GM21723 (cell line): ENCODE measurements at regions not wholly inside any gene's neighbourhood (a gene's known extent, or its start where the extent isn't known, plus 50 kb on each side); places are given as distances from the start of the nearest gene placed in this dataset.

Experiments
- ATAC-seq: cut with Tn5 transposase; IDR thresholded peaks from one replicate; pipeline ENCODE4 v1.9.1; 2021; ENCODE audit warnings: mild to moderate bottlenecking, moderate library complexity; ENCODE audit not compliant: unreplicated experiment

DNA sequence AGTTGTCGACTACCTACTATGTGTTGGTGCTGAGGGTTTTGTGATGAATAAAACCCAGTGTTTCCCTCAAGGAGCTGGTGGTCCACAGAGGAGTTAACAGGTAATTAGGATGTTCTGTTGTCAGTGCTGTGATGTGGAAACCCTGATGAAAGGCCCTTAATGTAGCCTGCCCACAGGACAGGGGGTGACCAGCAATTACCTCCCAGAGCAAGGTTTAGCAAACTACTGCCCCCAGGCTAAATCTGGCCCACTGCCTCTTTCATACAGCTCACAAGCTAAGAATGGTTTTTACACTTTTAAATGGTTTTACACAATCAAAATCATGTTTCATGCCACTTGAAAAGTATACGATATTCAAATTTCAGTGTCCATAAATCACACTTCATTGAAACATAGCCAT, 536.2 kb downstream of the MIAT start:
- no peak for ATAC-seq

DNA sequence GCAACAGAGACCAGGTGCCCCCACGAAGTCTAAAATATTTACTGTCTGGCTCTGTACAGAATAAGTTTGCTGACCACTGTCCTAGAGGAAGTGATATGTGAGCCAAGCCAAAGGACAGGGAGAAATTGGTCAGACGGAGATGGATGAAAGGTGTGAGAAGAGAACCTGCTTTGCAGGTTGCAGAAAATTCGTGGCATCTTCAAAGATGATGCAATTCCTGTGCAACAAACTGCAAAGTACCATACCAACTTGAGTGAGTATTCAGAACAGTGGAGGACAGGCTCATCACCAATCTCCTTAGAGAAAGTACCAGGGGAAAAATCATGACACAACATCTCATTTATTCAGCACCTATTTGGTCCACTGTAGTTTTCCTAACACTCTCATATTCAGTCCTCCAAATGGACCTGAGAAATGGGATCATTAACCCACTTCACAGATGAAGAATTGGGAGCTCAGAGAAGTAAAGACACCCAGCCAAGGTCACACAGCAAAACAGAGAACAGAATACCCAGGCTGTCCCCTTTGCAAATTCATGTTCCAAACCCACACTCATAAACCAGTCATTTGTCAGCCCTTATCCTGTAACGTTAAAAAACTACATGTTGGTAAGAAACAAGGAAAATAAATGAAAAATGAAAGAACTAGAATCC, 536.8 kb downstream of the MIAT start:
- ATAC-seq = no peak

DNA sequence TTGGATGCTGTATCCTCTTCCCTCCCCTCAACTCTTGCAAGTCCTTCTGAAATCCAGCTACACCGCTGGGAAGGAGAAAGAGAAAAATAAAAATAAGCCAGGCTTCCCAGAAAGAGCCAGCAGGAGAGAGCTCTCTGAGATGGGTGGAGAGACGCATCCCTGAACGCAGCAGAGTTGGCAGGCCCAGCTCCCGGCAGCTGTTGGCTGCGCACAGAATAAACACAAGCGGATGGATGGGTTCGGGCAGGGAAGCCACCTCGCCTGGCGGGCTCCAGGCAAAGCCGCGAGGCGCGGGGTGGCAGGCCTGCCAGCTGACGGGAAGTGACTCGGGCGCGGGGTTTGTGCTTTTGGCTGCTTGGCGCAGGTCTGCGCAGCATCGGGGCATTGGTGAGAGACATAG, 537.7 kb downstream of the MIAT start:
- ATAC-seq = no peak

DNA sequence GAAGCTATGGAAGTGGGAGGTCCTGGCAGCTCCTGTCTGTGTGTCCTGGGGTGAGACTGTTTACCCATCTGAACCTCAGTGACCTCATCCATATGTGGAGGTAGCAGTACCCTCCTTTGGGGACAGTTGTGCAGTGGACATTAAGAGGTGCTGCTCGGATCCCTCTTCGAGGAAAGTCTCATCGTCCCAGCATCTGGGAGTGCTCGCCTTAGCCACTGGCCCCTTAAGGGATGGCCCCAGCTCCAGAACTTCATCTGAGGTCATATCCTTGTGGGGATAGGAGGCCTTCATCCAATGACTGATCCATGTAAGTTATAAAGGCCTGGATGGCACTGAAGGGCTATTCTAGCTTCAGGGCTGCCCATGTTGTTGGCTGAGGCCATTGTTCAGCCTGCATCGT, 538.1 kb downstream of the MIAT start:
- ATAC-seq = no peak

DNA sequence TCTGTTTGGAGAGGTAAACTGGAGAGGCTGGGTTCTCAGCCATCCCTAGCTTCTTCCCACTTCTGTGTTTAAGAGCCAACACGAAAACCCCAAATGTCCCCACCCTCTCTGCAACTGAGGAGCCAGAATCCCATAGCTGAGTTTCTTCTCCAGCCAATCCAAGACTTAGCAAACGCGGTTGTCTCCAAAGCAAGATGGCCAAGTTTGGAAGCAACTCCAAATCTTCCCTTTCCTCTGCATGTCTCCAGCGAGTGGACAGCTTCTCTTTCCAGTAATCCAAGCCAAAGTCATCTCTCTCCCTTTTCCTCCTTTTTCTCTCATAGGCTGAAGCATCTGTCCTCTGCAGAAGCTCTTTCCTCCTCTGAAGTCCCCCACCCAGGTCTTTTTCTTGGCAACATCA, 539.2 kb downstream of the MIAT start:
- no peak for ATAC-seq

DNA sequence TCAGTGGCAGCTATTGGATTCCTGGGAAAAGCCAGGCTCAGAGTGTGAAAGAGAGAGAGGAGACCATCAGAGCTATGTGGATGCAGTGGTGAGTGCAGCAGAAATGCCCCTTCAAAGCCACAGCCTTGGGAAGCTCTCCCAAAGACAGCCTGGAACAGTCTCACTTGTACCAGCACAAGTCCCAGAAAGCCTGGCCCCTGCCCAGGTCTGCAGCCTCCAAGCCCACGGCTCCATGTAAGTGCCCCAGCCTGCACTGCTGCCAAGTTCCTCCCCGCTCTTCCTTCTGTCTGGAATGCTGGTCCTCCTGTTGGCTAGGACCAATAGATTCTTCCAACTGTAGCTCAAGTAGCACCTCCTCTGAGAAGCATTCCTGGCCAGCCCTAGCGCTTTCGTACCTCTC, 539.7 kb downstream of the MIAT start:
- no peak for ATAC-seq

DNA sequence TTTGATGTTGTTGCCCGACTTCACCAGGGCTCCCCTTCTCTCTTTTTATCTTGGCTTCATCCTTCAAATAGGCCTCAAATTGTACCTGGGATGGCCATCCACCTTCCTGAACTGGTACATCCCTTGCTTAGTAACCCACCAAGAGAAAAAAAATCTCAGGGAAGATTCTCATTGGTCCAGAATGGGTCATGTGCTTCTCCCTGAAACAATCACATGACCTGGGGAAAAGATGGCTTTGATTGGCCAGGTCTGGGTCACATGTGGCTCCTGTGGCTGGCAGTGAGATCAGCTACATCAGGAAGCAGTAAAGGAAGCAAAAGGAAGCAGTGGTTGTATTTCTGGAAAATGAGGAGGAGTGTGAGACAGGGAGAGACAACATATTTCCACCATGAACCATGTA, 540.2 kb downstream of the MIAT start:
- ATAC-seq = no peak

DNA sequence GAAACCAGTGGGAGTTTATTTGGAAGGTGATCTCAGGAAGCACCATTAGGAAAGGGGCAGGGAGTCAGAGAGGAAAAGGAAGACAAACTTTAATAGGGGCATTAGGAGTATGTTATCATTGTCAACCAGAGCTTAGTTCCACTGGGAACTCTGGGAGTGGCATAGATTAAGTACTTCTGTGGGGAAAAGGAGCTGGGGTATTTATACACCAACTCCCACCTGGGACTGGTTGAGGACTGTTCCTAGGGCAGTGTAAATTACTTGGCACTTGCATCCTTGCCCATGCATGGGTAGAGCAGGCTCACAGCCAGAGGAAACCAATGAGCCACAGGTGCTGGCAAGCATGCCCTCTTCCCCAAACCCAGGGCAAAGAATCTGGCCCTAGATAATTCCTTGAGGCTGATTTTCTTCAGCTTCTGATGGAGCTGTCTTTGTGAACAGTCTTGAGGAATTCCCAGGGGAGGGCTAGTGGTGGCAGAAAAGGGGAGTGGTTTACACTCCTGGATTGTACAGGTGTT, 541.2 kb downstream of the MIAT start:
- ATAC-seq = no peak

DNA sequence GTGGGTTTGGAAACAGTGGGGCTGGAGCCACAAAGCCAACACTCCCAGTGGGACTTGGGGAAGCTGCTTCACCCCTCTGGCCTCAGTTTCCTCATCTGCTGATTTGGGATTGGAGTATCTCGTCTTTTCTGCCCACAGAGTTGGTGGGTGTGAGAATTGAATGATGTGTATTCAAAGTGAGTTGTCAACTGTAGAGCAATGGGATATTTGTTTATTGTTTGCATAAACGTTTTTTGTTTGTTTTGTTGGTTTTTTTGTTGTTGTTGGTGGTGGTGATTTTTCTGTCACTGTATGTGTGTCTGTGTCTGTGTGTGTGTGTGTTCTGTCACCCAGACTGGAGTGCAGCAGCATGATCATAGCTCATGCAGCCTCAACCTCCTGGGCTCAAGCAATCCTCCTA, 542.0 kb downstream of the MIAT start:
- ATAC-seq = no peak

DNA sequence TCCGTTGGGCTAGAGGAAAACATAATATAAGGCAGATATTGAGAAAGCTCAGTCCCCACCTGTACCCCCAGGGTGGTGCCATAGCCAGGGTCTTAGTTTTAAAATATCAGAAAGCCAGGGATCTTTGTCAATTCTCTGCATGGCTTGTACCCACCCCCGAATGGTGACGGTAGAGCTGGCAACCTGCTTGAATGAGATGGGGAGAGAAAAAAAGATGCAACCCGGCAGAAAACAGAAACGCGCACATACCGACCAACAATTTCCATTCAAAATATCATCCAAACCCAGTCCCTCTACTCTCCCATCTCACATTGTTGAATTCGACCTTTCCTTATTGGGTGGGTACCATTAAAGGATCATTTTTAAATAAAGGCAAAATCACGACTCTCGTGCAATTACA, 543.9 kb downstream of the MIAT start:
- no peak for ATAC-seq

DNA sequence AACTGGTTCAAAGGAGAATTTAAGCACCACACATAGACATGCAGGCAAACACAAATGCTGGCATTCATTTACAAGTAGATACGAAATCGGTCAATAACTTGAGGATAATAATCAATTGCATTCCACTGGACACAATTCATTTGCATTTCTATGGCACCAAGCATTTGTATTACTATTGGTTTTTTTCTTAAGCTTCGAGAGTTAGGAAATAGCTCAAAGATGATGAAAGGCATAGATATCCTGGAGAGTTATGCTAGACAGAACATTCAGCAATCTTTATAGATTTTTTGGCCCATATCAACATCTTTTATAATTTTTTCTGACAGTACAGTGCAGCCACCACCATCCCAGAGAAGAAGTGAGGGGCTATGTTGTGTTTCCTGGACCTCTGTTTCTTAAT, 544.4 kb downstream of the MIAT start:
- ATAC-seq = no peak

DNA sequence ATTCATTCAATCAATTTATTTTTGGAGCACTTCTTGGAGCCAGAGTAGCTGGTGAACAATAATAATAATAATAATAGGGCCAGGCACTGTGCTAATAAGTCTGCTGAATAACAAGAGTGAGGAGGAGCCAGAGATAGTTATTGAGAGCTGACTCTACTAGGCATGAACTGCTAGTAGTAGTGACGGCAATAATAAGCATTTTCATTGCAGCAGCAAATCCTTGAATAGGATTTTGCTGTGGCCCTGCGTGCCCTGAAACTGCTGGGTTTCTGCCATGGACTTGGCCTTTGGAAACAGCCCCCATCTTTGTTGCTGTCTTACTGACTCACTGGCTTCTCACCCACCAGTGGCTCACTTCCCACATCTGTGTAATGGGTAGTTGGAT, 545.9 kb downstream of the MIAT start:
- ATAC-seq = no peak

DNA sequence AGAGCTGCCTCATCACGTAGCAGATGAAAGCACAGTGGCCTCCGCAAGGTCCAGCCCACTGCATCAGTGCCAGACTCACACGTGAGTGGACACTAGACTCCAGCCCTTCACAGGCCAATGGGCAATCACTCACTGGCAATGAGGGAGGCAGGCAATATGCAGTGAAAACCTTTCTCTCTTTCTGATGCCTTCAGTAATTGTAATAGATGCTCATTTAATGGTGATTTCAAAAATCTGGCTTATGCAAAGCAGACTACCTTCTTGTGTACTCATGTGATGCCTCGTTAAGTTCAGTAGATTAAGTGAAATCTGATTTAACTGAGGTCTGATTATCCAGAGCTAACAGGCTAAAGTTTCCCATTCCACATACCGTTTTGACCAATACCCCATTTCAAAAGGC, 546.9 kb downstream of the MIAT start:
- ATAC-seq = no peak

DNA sequence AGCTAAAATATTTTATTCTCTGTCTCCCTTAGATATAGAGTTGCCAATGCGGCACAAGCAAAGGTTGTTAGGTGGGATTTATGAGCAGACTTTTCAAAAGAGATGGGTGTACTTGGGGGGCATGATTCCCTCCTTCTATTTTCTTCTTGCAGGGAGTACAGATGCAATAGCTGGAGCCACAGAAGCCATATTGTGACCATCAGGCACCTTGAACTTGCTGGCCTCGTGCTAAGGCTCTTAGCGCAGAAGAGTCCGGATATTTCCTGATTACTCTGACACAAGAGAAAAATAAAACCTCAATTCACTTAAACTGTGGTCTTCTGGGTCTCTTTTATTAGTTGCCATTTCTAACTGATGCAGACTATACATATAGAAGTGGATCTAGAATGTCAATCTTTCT, 547.4 kb downstream of the MIAT start:
- no peak for ATAC-seq

DNA sequence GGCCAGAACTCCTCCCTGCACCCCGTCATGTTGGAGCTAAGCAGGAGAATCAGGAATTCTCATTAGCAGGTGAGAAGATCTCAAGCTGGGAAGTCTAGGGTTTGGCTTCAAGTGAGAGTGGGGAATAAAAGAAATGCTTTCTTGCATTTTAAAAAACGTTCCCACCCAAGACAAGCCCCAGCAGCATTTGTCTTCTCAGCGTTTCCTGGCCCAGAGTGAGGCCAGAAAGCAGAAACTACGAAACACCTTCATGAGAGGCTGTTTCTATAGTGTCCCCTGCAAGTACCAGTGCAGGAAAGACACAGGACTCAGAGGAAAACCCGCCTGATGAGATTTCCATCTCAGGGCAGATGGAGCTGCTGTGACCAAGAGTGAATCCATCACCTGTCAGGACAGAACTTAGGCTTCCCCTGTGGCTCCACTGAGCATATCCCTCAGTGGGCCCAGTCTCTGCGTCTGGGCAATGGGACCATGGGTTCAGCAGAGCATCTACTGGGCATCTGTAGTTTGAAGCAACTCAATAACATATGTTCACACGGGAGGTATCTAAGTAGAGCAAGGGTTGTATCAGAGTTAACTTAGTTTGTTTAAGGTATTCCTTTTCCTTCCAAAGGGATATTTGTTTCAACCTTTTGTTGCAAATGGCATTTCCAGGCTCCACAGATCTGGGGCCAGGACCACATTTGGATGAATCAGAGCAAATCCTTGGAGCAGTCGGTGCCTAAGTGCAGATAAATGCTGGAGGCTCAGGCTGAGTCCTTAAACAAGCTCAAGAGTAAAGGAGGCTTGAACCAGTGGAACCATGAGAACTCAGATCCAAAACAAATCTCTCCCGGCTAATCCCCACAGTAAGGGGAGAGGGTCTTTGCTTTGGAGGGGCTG, 548.3 kb downstream of the MIAT start:
- no peak for ATAC-seq

DNA sequence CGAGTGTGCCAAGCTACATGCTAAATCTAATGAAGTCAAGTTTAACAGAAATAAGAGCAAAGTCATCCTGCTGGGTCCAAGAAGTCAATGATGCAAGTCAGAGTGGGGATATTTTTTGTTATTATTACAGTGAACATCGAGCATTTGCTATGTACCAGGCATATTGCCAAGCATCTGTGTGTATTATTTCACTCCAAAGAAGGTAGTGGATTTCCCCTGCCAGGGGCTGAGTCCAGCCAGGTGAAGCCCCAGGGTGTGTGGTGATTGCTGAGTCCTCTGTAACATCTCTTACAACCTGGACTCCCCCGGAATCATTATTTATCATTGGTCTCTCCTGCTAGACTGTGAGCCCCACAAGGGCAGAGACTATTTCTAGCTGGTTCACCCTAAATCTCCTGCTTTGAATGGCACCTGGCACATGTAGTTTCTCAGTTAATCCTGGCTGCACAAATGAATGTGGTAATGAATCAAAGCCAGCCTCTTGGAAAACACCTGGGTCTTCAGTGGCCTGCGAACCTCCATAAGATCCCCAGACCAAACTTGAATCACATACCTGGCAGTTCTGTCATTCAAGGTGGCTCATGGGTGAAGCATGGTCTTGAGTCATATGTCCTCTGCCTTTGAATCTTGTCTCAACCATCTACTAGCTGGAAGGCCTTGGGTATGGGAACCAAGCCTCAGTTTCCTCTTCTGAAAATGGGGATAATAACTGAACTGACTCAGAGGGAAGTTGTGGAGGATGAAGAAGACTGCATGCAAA, 549.2 kb downstream of the MIAT start:
- no peak for ATAC-seq

DNA sequence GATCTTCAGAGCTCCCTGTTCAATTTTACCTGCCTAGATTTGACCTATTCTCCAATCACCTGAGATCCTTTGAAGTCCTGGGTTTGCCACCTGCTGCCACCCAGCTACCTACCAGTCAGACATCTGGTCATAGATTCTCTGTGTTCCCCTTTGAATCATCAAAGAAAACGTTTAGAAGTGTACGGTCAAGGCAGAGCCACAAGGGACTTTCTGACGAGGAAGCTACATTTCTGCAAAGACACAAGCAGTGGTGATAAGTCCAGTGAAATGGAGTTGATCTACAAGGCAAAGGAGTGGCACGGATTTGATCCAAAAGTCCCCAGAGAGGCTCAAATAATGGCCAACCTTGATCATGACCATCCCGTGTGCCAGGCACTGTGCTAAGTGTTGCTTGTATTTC, 549.9 kb downstream of the MIAT start:
- ATAC-seq = no peak

DNA sequence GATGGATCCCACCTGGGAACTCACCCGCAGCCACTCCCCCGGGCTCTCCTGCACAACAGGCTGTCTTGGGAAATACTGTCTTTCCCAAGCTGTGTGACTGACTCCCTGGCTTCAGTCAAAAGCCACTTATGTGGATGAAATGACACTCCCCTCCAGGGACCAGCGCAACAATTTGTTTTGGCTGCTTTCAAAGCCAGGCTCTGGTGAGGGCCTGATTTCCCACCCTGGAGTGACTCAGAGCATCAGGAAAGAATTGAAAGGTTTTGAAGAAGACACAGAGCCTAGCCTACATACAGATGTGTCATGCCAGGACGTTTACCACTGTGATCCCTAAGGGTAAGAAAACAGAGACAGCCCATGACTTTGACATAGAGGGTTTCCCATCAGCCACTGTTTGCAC, 550.5 kb downstream of the MIAT start:
- ATAC-seq = no peak

DNA sequence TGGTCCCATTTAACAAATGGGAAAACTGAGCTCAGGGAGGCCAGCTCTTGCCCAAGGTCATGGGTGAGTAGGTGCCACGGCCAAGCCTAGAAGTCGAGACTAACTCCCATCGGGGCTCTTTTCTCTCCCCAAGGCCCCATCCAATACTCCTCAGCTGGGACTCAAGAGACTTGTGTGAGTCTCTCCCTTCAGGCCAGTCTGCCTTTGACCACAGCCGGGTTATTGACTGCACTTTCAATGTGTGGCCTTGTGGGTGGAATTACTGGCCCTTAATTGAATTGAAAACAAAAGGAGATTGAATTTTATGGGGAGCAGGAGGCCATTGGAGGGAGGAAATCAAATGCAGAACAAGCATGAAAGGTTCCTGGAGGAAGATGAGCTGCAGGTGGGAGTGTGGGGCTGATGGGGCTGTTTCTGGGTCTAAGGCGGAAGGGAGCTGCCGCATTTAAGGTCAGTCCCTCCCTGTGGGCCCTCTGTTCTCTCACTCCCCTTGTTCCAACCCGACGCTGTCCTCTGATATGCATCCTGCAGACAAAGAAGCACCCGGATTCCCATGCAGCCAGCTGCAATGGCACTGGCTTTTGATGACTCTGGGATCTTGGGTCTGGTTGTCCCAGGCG, 552.8 kb downstream of the MIAT start:
- ATAC-seq = no peak

DNA sequence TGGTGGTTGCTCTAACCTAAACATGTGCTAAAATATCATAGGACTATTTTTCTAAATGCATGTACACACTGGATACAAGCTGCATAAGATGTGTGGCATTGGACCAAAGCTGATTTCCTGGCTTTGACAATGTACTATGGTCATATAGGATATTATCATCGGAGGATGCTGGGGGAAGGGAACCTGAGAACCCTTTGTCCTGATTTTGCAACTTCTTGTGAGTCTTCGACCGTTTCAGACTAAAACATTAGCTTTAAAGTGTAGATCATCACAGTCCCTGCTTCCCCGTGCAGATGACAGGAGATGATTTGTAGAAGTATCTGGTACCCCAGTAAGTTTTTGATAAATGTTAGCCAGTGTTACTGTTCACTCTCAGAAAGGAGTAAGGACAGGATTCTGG, 554.7 kb downstream of the MIAT start:
- no peak for ATAC-seq

DNA sequence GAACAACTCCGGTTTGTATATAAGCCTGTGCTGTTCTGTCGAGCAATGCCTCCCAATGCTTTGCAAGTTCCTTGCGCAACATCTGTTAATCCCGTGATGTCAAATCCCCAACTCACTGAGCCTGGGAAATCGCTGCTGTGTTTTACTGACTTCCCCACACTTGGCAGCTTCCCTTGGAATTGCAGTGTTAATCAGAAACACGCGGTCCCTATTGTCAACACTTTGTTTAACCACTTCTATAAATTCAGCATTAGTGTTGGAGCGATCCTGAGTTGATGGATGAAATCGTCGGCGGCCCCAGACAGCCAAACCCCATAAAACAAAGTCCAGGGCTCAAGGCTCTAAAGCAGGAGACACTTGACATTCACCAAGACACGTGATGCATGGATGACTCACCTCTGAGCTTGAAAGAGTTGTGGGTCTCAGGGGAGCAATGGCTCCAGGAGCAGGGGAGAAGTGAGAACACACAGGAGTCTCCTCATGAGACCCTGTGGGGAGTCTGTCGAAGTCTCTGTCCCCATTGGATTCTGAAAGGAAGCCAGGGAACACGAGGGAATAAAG, 555.3 kb downstream of the MIAT start:
- no peak for ATAC-seq
